ENCODE measurements at regions not wholly inside any gene's neighbourhood (a gene's known extent, or its start where the extent isn't known, plus 50 kb on each side); places are given as distances from the start of the nearest gene placed in this dataset.
"Not testable (repeated sequence)": the region's sequence is repeated elsewhere in the genome, so short reads cannot be mapped to it uniquely, and the experiment has no call there.

DNA sequence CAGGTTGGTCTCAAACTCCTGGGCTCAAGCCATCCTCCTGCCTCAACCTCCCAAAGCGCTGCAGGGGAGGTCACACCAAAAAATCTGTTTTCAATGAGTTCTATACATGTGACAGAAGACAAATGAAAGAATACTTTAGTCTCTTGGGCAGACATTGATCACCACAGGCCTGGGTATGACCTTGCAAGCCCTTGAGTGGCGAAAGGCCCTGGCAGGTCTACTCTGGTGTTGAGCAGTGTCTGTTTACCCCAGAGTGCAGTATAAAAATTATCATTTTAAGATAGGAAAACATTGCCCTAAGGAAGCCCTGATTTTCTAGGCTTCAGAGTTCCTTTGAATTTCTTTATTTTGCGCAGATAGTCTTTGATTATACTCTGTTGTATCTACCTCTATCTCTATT is 61.6 kb upstream of the GBE1 start:
- Histone ChIP-seq H3K27ac (replicated peaks) (no peak overlapping the region), H3K27me3 (ENCODE audit: insufficient read depth, poor library complexity, severe bottlenecking) (no peaks in the 10 kb centered on the region), H3K4me3 (replicated peaks; ENCODE audit: insufficient read depth, low read length) (no peak overlapping the region)
- DNase-seq (ENCODE audit: low read depth in 1 of 2, low spot score in 1 of 2): no peak
- TF ChIP-seq GABPA (IDR thresholded peaks at IDR 0.05; ENCODE audit: low read depth): no peak
- no peak for TF ChIP-seq SPI1 (IDR thresholded peaks at IDR 0.05; ENCODE audit: borderline replicate concordance, low read depth)
- TF ChIP-seq POLR2AphosphoS5 (IDR thresholded peaks at IDR 0.05; ENCODE audit: low read depth): no peak
- TF ChIP-seq, protein P1, sequence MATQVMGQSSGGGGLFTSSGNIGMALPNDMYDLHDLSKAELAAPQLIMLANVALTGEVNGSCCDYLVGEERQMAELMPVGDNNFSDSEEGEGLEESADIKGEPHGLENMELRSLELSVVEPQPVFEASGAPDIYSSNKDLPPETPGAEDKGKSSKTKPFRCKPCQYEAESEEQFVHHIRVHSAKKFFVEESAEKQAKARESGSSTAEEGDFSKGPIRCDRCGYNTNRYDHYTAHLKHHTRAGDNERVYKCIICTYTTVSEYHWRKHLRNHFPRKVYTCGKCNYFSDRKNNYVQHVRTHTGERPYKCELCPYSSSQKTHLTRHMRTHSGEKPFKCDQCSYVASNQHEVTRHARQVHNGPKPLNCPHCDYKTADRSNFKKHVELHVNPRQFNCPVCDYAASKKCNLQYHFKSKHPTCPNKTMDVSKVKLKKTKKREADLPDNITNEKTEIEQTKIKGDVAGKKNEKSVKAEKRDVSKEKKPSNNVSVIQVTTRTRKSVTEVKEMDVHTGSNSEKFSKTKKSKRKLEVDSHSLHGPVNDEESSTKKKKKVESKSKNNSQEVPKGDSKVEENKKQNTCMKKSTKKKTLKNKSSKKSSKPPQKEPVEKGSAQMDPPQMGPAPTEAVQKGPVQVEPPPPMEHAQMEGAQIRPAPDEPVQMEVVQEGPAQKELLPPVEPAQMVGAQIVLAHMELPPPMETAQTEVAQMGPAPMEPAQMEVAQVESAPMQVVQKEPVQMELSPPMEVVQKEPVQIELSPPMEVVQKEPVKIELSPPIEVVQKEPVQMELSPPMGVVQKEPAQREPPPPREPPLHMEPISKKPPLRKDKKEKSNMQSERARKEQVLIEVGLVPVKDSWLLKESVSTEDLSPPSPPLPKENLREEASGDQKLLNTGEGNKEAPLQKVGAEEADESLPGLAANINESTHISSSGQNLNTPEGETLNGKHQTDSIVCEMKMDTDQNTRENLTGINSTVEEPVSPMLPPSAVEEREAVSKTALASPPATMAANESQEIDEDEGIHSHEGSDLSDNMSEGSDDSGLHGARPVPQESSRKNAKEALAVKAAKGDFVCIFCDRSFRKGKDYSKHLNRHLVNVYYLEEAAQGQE (IDR thresholded peaks at IDR 0.05; ENCODE audit: insufficient replicate concordance, low read depth): no peak
- TF ChIP-seq, protein P2, sequence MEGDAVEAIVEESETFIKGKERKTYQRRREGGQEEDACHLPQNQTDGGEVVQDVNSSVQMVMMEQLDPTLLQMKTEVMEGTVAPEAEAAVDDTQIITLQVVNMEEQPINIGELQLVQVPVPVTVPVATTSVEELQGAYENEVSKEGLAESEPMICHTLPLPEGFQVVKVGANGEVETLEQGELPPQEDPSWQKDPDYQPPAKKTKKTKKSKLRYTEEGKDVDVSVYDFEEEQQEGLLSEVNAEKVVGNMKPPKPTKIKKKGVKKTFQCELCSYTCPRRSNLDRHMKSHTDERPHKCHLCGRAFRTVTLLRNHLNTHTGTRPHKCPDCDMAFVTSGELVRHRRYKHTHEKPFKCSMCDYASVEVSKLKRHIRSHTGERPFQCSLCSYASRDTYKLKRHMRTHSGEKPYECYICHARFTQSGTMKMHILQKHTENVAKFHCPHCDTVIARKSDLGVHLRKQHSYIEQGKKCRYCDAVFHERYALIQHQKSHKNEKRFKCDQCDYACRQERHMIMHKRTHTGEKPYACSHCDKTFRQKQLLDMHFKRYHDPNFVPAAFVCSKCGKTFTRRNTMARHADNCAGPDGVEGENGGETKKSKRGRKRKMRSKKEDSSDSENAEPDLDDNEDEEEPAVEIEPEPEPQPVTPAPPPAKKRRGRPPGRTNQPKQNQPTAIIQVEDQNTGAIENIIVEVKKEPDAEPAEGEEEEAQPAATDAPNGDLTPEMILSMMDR (IDR thresholded peaks at IDR 0.05; ENCODE audit: insufficient read depth, low read length): no peak

DNA sequence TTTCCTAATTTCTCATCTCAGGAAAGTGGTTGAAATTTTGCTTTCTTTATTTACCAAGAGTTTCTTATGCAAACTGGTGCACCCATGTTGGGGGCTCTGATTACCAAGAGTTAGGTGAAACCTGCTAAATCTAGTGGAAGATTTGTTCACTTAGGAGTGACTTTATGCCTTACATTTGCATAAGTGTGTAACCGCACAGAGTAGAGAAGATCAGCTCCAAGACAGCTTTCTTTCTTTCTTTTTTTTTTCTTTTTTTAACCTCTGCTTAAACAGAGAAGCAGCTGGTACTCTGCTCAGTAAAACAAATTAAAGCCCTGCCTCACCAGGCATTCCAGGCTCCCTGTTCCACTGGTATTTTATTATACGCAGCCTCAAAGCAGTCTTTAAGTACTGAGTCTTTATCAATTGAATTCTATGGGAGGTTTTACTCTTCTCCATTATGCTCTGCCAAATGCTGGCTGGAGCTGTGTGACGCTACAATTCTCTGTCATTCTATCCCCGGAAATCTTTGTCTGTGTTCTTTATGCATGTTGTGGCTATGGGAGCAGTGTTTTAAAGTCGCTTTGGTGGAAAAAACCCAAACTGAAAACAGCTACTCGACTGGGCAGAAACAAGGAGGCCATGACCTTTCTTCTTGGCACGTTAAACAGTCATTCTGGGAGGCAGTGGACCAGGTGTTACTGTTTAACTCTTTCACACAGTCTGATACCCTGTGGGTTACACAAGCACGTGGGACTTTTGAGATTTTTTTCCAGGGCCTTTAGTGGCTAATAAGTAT is 55.2 kb upstream of the GBE1 start:
- Histone ChIP-seq H3K4me3 (replicated peaks; ENCODE audit: insufficient read depth, low read length) (no peak overlapping the region), H3K27me3 (ENCODE audit: insufficient read depth, poor library complexity, severe bottlenecking) (no peaks in the 10 kb centered on the region), H3K27ac (replicated peaks) (no peak overlapping the region)
- TF ChIP-seq SPI1 (IDR thresholded peaks at IDR 0.05; ENCODE audit: borderline replicate concordance, low read depth): no peak
- TF ChIP-seq, protein P1 (IDR thresholded peaks at IDR 0.05; ENCODE audit: insufficient replicate concordance, low read depth): no peak
- TF ChIP-seq, protein P2 (IDR thresholded peaks at IDR 0.05; ENCODE audit: insufficient read depth, low read length): no peak
- TF ChIP-seq GABPA (IDR thresholded peaks at IDR 0.05; ENCODE audit: low read depth): no peak
- TF ChIP-seq POLR2AphosphoS5 (IDR thresholded peaks at IDR 0.05; ENCODE audit: low read depth): no peak
- no peak for DNase-seq (ENCODE audit: low read depth in 1 of 2, low spot score in 1 of 2)

GRCh38 chr3:81812098-81812497 is 50.7 kb upstream of the GBE1 start:
- not testable (repeated sequence) for DNase-seq (ENCODE audit: low read depth in 1 of 2, low spot score in 1 of 2); H3K4me3 ChIP-seq (replicated peaks; ENCODE audit: insufficient read depth, low read length); H3K27ac ChIP-seq (replicated peaks); H3K27me3 ChIP-seq (ENCODE audit: insufficient read depth, poor library complexity, severe bottlenecking)

Data from HL-60 (cell line).